GM12878 (cell line): ENCODE measurements at regions not wholly inside any gene's neighbourhood (a gene's known extent, or its start where the extent isn't known, plus 50 kb on each side); places are given as distances from the start of the nearest gene placed in this dataset.

Source experiments
- CTCF ChIP-seq, 3 experiments: IDR thresholded peaks in 2 of 3; conservative IDR thresholded peaks in 1 of 3; 2 replicates each; pipeline ENCODE4 v1.5.1; 2011; ENCODE audit warnings: low read depth in 3 of 3, low read length in 3 of 3, mild to moderate bottlenecking in 3 of 3, control low read depth in 2 of 3, moderate library complexity in 2 of 3, inconsistent platforms in 1 of 3, mixed read lengths in 1 of 3; ENCODE audit not compliant: control insufficient read depth in 2 of 3, insufficient read depth in 1 of 3; ENCODE audit errors: extremely low read depth in 1 of 3
- FOS ChIP-seq: IDR thresholded peaks from 3 replicates; pipeline ENCODE4 v1.6.1; 2011; ENCODE audit warnings: borderline replicate concordance; ENCODE audit not compliant: insufficient read length; ENCODE audit errors: extremely low read depth

GRCh38 chr12:130218682-130219081, 56.4 kb downstream of the FZD10 start:
- TF ChIP-seq CTCF (IDR thresholded peaks at IDR 0.05 in 2 of 3, conservative IDR thresholded peaks at IDR 0.05 in 1 of 3; ENCODE audit: control insufficient read depth in 2 of 3, extremely low read depth in 1 of 3, insufficient read depth in 1 of 3, low read depth in 3 of 3, low read length in 3 of 3) (no peak), FOS (no peak)
